Testis (tissue), 2 donors: ENCODE measurements at regions not wholly inside any gene's neighbourhood (a gene's known extent, or its start where the extent isn't known, plus 50 kb on each side); places are given as distances from the start of the nearest gene placed in this dataset.

Experiments
- POLR2A ChIP-seq: fragments of 450-650 bp; IDR thresholded peaks from one replicate; pipeline ENCODE4 v1.6.1; 2017; ENCODE audit warnings: antibody characterized with exemption, mild to moderate bottlenecking, moderate library complexity
- TF ChIP-seq, protein P1 (sequence below), 3 experiments: fragments of 450-650 bp in 2 of 3; fragments of 200-600 bp in 1 of 3; sonication (generic) in 1 of 3; IDR thresholded peaks; one replicate each; pipeline ENCODE4 v1.5.1; 2016 to 2019; ENCODE audit warnings: antibody characterized with exemption in 3 of 3, mild to moderate bottlenecking in 2 of 3, moderate library complexity in 1 of 3

DNA sequence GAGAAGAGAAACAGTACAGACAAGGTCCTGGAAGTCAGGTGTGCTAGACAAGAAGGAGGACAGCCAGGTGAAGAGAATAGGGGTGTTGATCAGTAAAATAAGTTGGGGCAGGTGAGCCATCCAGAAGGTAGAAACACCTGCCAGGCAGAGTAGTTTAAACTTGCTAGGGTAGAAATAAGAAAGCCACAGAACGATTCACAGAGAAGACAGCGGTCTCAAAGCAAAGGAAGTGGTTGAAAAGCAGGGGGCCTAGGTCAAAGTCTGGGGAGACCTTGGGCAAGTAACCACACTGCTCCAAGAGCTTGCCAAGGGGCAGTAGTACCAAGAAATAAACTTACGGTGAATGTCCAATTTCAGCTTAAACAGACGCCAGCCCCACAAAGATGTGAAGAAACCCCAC lies 116.6 kb upstream of the PROX1 start:
- TF ChIP-seq, protein P1, sequence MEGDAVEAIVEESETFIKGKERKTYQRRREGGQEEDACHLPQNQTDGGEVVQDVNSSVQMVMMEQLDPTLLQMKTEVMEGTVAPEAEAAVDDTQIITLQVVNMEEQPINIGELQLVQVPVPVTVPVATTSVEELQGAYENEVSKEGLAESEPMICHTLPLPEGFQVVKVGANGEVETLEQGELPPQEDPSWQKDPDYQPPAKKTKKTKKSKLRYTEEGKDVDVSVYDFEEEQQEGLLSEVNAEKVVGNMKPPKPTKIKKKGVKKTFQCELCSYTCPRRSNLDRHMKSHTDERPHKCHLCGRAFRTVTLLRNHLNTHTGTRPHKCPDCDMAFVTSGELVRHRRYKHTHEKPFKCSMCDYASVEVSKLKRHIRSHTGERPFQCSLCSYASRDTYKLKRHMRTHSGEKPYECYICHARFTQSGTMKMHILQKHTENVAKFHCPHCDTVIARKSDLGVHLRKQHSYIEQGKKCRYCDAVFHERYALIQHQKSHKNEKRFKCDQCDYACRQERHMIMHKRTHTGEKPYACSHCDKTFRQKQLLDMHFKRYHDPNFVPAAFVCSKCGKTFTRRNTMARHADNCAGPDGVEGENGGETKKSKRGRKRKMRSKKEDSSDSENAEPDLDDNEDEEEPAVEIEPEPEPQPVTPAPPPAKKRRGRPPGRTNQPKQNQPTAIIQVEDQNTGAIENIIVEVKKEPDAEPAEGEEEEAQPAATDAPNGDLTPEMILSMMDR (IDR thresholded peaks at IDR 0.05) = no peak
- no peak for TF ChIP-seq POLR2A
